Esophagus squamous epithelium (tissue), 4 donors: ENCODE measurements at regions not wholly inside any gene's neighbourhood (a gene's known extent, or its start where the extent isn't known, plus 50 kb on each side); places are given as distances from the start of the nearest gene placed in this dataset.

Experiments used
- CTCF ChIP-seq, 6 experiments: fragments of 450-650 bp in 4 of 6; fragments of 200-600 bp in 2 of 6; sonication (generic) in 2 of 6; IDR thresholded peaks; one replicate each; pipeline ENCODE4 v1.5.1; 2016 to 2019; ENCODE audit warnings: antibody characterized with exemption in 6 of 6, mild to moderate bottlenecking in 4 of 6, moderate library complexity in 4 of 6
- POLR2A ChIP-seq, 4 donors: fragments of 450-650 bp; IDR thresholded peaks; one replicate each; pipeline ENCODE4 v1.6.1; 2017; ENCODE audit warnings: antibody characterized with exemption in 4 of 4, mild to moderate bottlenecking in 4 of 4, moderate library complexity in 3 of 4

- TF ChIP-seq CTCF (IDR thresholded peaks at IDR 0.05) (no peak), POLR2A (IDR thresholded peaks at IDR 0.05) (no peak)
Measured at GRCh38 chr1:238581332-238581731, 690.6 kb upstream of the ZP4 start.
